OCI-LY1 (cell line): ENCODE measurements at regions not wholly inside any gene's neighbourhood (a gene's known extent, or its start where the extent isn't known, plus 50 kb on each side); places are given as distances from the start of the nearest gene placed in this dataset.

Experiments
- H2AFZ ChIP-seq: fragments of 200-600 bp; sonication (generic), shearing (Covaris generic); 2 replicates; pipeline ENCODE4 v1.6.0; 2014; ENCODE audit warnings: antibody characterized with exemption, mild to moderate bottlenecking, low read length
- H3F3A ChIP-seq: fragments of 200-600 bp; sonication (generic), shearing (Covaris generic); 2 replicates; pipeline ENCODE4 v1.6.0; 2014; ENCODE audit warnings: mild to moderate bottlenecking, antibody characterized with exemption, low read length, moderate library complexity; ENCODE audit not compliant: insufficient read depth
- H3K27ac ChIP-seq: fragments of 200-600 bp; sonication (generic); 2 replicates; pipeline ENCODE4 v1.5.1; 2014; ENCODE audit warnings: low read length, mixed run types, mild to moderate bottlenecking, low read depth; ENCODE audit not compliant: poor library complexity, severe bottlenecking
- H3K27me3 ChIP-seq: fragments of 200-600 bp; sonication (generic); 2 replicates; pipeline ENCODE4 v1.6.0; 2014; ENCODE audit warnings: antibody characterized with exemption, mild to moderate bottlenecking, low read length, moderate library complexity; ENCODE audit not compliant: insufficient read depth
- H3K36me3 ChIP-seq: fragments of 200-600 bp; sonication (generic); 2 replicates; pipeline ENCODE4 v1.6.1; 2014; ENCODE audit warnings: mild to moderate bottlenecking, antibody characterized with exemption, low read length, moderate library complexity, mixed read lengths; ENCODE audit not compliant: insufficient read depth
- H3K4me1 ChIP-seq: fragments of 200-600 bp; sonication (generic); 2 replicates; pipeline ENCODE4 v1.5.1; 2014; ENCODE audit warnings: mild to moderate bottlenecking, low read length, moderate library complexity; ENCODE audit not compliant: insufficient read depth, severe bottlenecking
- H3K4me2 ChIP-seq: fragments of 200-600 bp; sonication (generic), shearing (Covaris generic); 2 replicates; pipeline ENCODE4 v1.6.1; 2014; ENCODE audit warnings: low read length
- H3K4me3 ChIP-seq: fragments of 200-600 bp; sonication (generic); 2 replicates; pipeline ENCODE4 v1.5.1; 2014; ENCODE audit warnings: low read length, low read depth, mild to moderate bottlenecking, mixed read lengths; ENCODE audit not compliant: poor library complexity, severe bottlenecking
- H3K79me2 ChIP-seq: fragments of 200-600 bp; shearing (Covaris generic); 2 replicates; pipeline ENCODE4 v1.6.1; 2016; ENCODE audit warnings: mixed run types, low read length, mixed read lengths; ENCODE audit not compliant: insufficient read depth
- H3K9ac ChIP-seq: fragments of 200-600 bp; sonication (generic), shearing (Covaris generic); 2 replicates; pipeline ENCODE4 v1.6.1; 2014; ENCODE audit warnings: mild to moderate bottlenecking, low read length, mixed read lengths
- H3K9me2 ChIP-seq: fragments of 200-600 bp; sonication (generic), shearing (Covaris generic); 2 replicates; pipeline ENCODE4 v1.6.1; 2014; ENCODE audit warnings: low read depth, mild to moderate bottlenecking, low read length, mixed read lengths
- H3K9me3 ChIP-seq: fragments of 200-600 bp; shearing (Covaris generic); 2 replicates; pipeline ENCODE4 v1.6.1; 2014; ENCODE audit warnings: low read length, mixed read lengths
- H4K20me1 ChIP-seq: fragments of 200-600 bp; sonication (generic), shearing (Covaris generic); 2 replicates; pipeline ENCODE4 v1.6.0; 2016; ENCODE audit warnings: mild to moderate bottlenecking, low read length; ENCODE audit not compliant: insufficient read depth
- CTCF ChIP-seq: fragments of 200-600 bp; sonication (generic), shearing (Covaris generic); IDR thresholded peaks from 2 replicates; pipeline ENCODE4 v1.5.1; 2017; ENCODE audit warnings: mild to moderate bottlenecking, antibody characterized with exemption, low read length, moderate library complexity, mixed read lengths
- EZH2 ChIP-seq: fragments of 200-600 bp; sonication (generic), shearing (Covaris generic); IDR thresholded peaks from 2 replicates; pipeline ENCODE4 v1.8.0; 2017; ENCODE audit warnings: borderline replicate concordance, mixed run types, mild to moderate bottlenecking, antibody characterized with exemption, low read length, moderate library complexity, mixed read lengths

- Histone ChIP-seq H2AFZ (no peak overlapping the region), H3K4me1 (no peaks in the 10 kb centered on the region), H3F3A (no peaks in the 10 kb centered on the region), H3K27ac (no peak overlapping the region), H3K9me2 (no peaks in the 10 kb centered on the region), H3K4me3 (no peak overlapping the region), H3K9ac (no peak overlapping the region), H3K27me3 (no peaks in the 10 kb centered on the region), H3K36me3 (no peaks in the 10 kb centered on the region), H3K9me3 (no peaks in the 10 kb centered on the region), H3K4me2 (no peak overlapping the region), H3K79me2 (no peaks in the 10 kb centered on the region), H4K20me1 (no peaks in the 10 kb centered on the region)
- TF ChIP-seq CTCF (peak; percentile 77), EZH2 (no peak)
Observed at GRCh38 chr14:34324363-34324795, 137.7 kb downstream of the SPTSSA start.

- Histone ChIP-seq H3K27ac (no peak overlapping the region), H3K4me2 (no peak overlapping the region), H3K9ac (no peak overlapping the region), H3K4me1 (no peaks in the 10 kb centered on the region), H4K20me1 (no peaks in the 10 kb centered on the region), H3K27me3 (no peaks in the 10 kb centered on the region), H2AFZ (no peak overlapping the region), H3K79me2 (no peaks in the 10 kb centered on the region), H3K4me3 (no peak overlapping the region), H3K9me3 (no peaks in the 10 kb centered on the region), H3F3A (no peaks in the 10 kb centered on the region), H3K36me3 (no peaks in the 10 kb centered on the region), H3K9me2 (no peaks in the 10 kb centered on the region)
- TF ChIP-seq EZH2 (no peak), CTCF (peak; percentile 84)
Observed at GRCh38 chr14:34322940-34323418, 139.1 kb downstream of the SPTSSA start.

GRCh38 chr14:34319140-34319539 lies 142.9 kb downstream of the SPTSSA start:
- TF ChIP-seq CTCF: no peak
- no peak for TF ChIP-seq EZH2
- H3K4me2 ChIP-seq: no peak overlapping the region
- H3F3A ChIP-seq: no peaks in the 10 kb centered on the region
- H3K36me3 ChIP-seq: no peaks in the 10 kb centered on the region
- H3K9ac ChIP-seq: no peak overlapping the region
- H3K9me3 ChIP-seq: no peaks in the 10 kb centered on the region
- H3K4me3 ChIP-seq: no peak overlapping the region
- no peaks in the 10 kb centered on the region for H3K9me2 ChIP-seq
- H3K27me3 ChIP-seq: no peaks in the 10 kb centered on the region
- no peaks in the 10 kb centered on the region for H3K79me2 ChIP-seq
- no peak overlapping the region for H2AFZ ChIP-seq
- no peaks in the 10 kb centered on the region for H3K4me1 ChIP-seq
- H3K27ac ChIP-seq: no peak overlapping the region
- H4K20me1 ChIP-seq: no peaks in the 10 kb centered on the region
